ENCODE measurements at regions not wholly inside any gene's neighbourhood (a gene's known extent, or its start where the extent isn't known, plus 50 kb on each side); places are given as distances from the start of the nearest gene placed in this dataset.

- Histone ChIP-seq H3K27ac (no peak overlapping the region), H3K27me3 (no peaks in the 10 kb centered on the region), H3K4me3 (no peak overlapping the region), H3K4me1 (ENCODE audit: low read depth) (no peaks in the 10 kb centered on the region), H3K9me3 (ENCODE audit: low read depth) (no peaks in the 10 kb centered on the region), H3K36me3 (no peaks in the 10 kb centered on the region)
- no peak for TF ChIP-seq CTCF (IDR thresholded peaks at IDR 0.05; ENCODE audit: low read depth, low read length)
- DNase-seq (ENCODE audit: low read depth in 1 of 2, low spot score in 1 of 2) = no peak
Measured at GRCh38 chr17:27072885-27073284, 221.0 kb upstream of the WSB1 start.

GRCh38 chr17:27076814-27077213 lies 217.1 kb upstream of the WSB1 start:
- H3K9me3 ChIP-seq (ENCODE audit: low read depth) = no peaks in the 10 kb centered on the region
- no peak overlapping the region for H3K27ac ChIP-seq
- DNase-seq (ENCODE audit: low read depth in 1 of 2, low spot score in 1 of 2) = no peak
- H3K36me3 ChIP-seq = no peaks in the 10 kb centered on the region
- TF ChIP-seq CTCF (IDR thresholded peaks at IDR 0.05; ENCODE audit: low read depth, low read length) = no peak
- H3K4me1 ChIP-seq (ENCODE audit: low read depth) = no peaks in the 10 kb centered on the region
- no peaks in the 10 kb centered on the region for H3K27me3 ChIP-seq
- no peak overlapping the region for H3K4me3 ChIP-seq

GRCh38 chr17:27078296-27078695 lies 215.6 kb upstream of the WSB1 start:
- Histone ChIP-seq H3K27ac (no peak overlapping the region), H3K27me3 (no peaks in the 10 kb centered on the region), H3K4me1 (ENCODE audit: low read depth) (no peaks in the 10 kb centered on the region), H3K9me3 (ENCODE audit: low read depth) (no peaks in the 10 kb centered on the region), H3K4me3 (no peak overlapping the region), H3K36me3 (no peaks in the 10 kb centered on the region)
- DNase-seq (ENCODE audit: low read depth in 1 of 2, low spot score in 1 of 2) = no peak
- no peak for TF ChIP-seq CTCF (IDR thresholded peaks at IDR 0.05; ENCODE audit: low read depth, low read length)

GRCh38 chr17:27079660-27080059 lies 214.3 kb upstream of the WSB1 start:
- Histone ChIP-seq H3K36me3 (no peaks in the 10 kb centered on the region), H3K4me3 (no peak overlapping the region), H3K9me3 (ENCODE audit: low read depth) (no peaks in the 10 kb centered on the region), H3K4me1 (ENCODE audit: low read depth) (no peaks in the 10 kb centered on the region), H3K27me3 (no peaks in the 10 kb centered on the region), H3K27ac (no peak overlapping the region)
- DNase-seq (ENCODE audit: low read depth in 1 of 2, low spot score in 1 of 2) = no peak
- no peak for TF ChIP-seq CTCF (IDR thresholded peaks at IDR 0.05; ENCODE audit: low read depth, low read length)

- Histone ChIP-seq H3K4me1 (ENCODE audit: low read depth) (no peaks in the 10 kb centered on the region), H3K27me3 (no peaks in the 10 kb centered on the region), H3K27ac (no peak overlapping the region), H3K36me3 (no peaks in the 10 kb centered on the region), H3K4me3 (no peak overlapping the region), H3K9me3 (ENCODE audit: low read depth) (no peaks in the 10 kb centered on the region)
- TF ChIP-seq CTCF (IDR thresholded peaks at IDR 0.05; ENCODE audit: low read depth, low read length) = no peak
- no peak for DNase-seq (ENCODE audit: low read depth in 1 of 2, low spot score in 1 of 2)
Measured at GRCh38 chr17:27081002-27081638, 212.8 kb upstream of the WSB1 start.
